C4-2B (cell line): ENCODE measurements at regions not wholly inside any gene's neighbourhood (a gene's known extent, or its start where the extent isn't known, plus 50 kb on each side); places are given as distances from the start of the nearest gene placed in this dataset.
"Not testable (repeated sequence)": the region's sequence is repeated elsewhere in the genome, so short reads cannot be mapped to it uniquely, and the experiment has no call there.

ENCODE experiments used
- CTCF ChIP-seq: fragments of 450-650 bp; conservative IDR thresholded peaks from 2 replicates; pipeline ENCODE4 v1.5.1; 2017; ENCODE audit warnings: mild to moderate bottlenecking
- ZFX ChIP-seq: fragments of 450-650 bp; IDR thresholded peaks from 2 replicates; pipeline ENCODE4 v1.6.1; 2017

GRCh38 chr4:9537101-9537500 is 92.9 kb downstream of the DEFB131A start:
- not testable (repeated sequence) for TF ChIP-seq ZFX, CTCF
